Transverse colon (tissue), 4 donors: ENCODE measurements at regions not wholly inside any gene's neighbourhood (a gene's known extent, or its start where the extent isn't known, plus 50 kb on each side); places are given as distances from the start of the nearest gene placed in this dataset.

Experiments used
- DNase-seq: peaks from one replicate; pipeline ENCODE4 v3.0.0-alpha.2; 2019
- H3K27ac ChIP-seq, 4 donors: fragments of 200-600 bp; sonication (generic); 2 replicates each; pipeline ENCODE4 v1.5.1; 2016 to 2018; ENCODE audit warnings: inconsistent platforms in 4 of 4
- H3K27me3 ChIP-seq: fragments of 200-600 bp; sonication (generic); 2 replicates; pipeline ENCODE4 v1.5.1; 2017; ENCODE audit warnings: inconsistent platforms
- H3K36me3 ChIP-seq, 4 donors: fragments of 200-600 bp; sonication (generic); 2 replicates each; pipeline ENCODE4 v1.5.1; 2017 to 2019; ENCODE audit warnings: inconsistent platforms in 4 of 4
- H3K4me1 ChIP-seq, 4 donors: fragments of 200-600 bp; sonication (generic); 2 replicates each; pipeline ENCODE4 v1.5.1; 2017 to 2020; ENCODE audit warnings: inconsistent platforms in 4 of 4
- H3K4me3 ChIP-seq, 4 donors: fragments of 200-600 bp; sonication (generic); 1 replicate in 1 of 4; 2 replicates in 3 of 4; pipeline versions ENCODE4 v1.5.1 to v1.6.1; 2017 to 2019; ENCODE audit warnings: inconsistent platforms in 4 of 4
- H3K9me3 ChIP-seq, 2 donors: fragments of 200-600 bp; sonication (generic); 2 replicates each; pipeline ENCODE4 v1.5.1; 2017 to 2019; ENCODE audit warnings: inconsistent platforms in 2 of 2
- CTCF ChIP-seq, 5 experiments: fragments of 200-600 bp in 3 of 5; fragments of 450-650 bp in 2 of 5; sonication (generic) in 3 of 5; IDR thresholded peaks; 1 replicate in 2 of 5; 2 replicates in 3 of 5; pipeline ENCODE4 v1.5.1; 2016 to 2017; ENCODE audit warnings: antibody characterized with exemption in 5 of 5, inconsistent platforms in 3 of 5, mild to moderate bottlenecking in 2 of 5, moderate library complexity in 1 of 5
- EP300 ChIP-seq: sonication (generic); formaldehyde crosslinking; IDR thresholded peaks from one replicate; pipeline ENCODE4 v1.6.1; 2017; ENCODE audit warnings: antibody characterized with exemption, low read depth
- POLR2A ChIP-seq: fragments of 450-650 bp; IDR thresholded peaks from one replicate; pipeline ENCODE4 v1.6.1; 2016; ENCODE audit warnings: antibody characterized with exemption, mild to moderate bottlenecking, moderate library complexity
- POLR2AphosphoS5 ChIP-seq, 3 donors: sonication (generic); formaldehyde crosslinking; IDR thresholded peaks; one replicate each; pipeline ENCODE4 v1.6.1; 2016; ENCODE audit warnings: antibody characterized with exemption in 3 of 3
- WGBS, 2 donors: methylation state at CpG; one replicate each; pipeline ENCODE4 v1.1.5; 2018; ENCODE audit warnings: low coverage in 1 of 2; 5-methylcytosine and 5-hydroxymethylcytosine counted together
- in situ Hi-C, 4 donors: fragments of 200-750 bp; cut with MboI; loops; one replicate each; pipeline versions ENCODE4 v1.15.0 to v1.15.1; 2017; ENCODE audit warnings: low sequenced_read_pairs in 3 of 4, low pct_ligation_motif_present in 1 of 4, low pct_unique_long_range_greater_than_20kb in 1 of 4
- intact Hi-C: fragments of 100-400 bp; cut with DNase I; formaldehyde crosslinking; loops from one replicate; pipeline ENCODE4 v1.15.1; 2023; ENCODE audit warnings: low total_unique reads

DNA sequence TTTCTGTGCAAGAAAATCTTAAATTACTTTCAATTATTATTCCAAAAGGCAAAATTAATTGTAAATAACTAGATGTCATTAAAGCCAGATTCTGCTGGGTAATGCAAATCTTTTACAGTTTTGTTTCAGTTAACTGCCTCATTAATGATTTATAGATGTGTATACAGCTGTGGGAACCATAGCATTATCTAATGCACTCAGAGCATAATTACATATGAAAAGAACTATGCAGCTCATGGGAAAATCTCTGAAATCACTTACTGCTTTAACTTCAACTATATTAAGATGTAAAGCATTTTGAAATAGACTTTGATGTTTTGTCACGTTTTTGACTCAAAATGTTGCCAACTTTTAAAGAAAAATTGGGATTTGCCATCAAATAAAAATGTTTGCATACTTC, 630.3 kb upstream of the KLHL4 start:
- no peaks in the 10 kb centered on the region for H3K4me1 ChIP-seq
- TF ChIP-seq EP300 (no peak), POLR2AphosphoS5 (IDR thresholded peaks at IDR 0.05) (no peak), CTCF (IDR thresholded peaks at IDR 0.05) (no peak), POLR2A (no peak)
- intact Hi-C loops = no loop called here

GRCh38 chrX:86910027-86910426, 607.6 kb upstream of the KLHL4 start:
- WGBS, 2 donors = 53% methylated on average over 2 of the region's 2 CpGs; no CpG with 5 or more reads in 1 of the 2 donors
- in situ Hi-C loops = no loop called here

More for the DNA sequence above, 630.3 kb upstream of the KLHL4 start:
- H3K27me3 ChIP-seq = no peaks in the 10 kb centered on the region
- no peak overlapping the region for H3K4me3 ChIP-seq
- in situ Hi-C loops = no loop called here
- no peaks in the 10 kb centered on the region for H3K36me3 ChIP-seq
- no peaks in the 10 kb centered on the region for H3K9me3 ChIP-seq
- DNase-seq = no peak
- 4 to 10% methylated on average over 1 of the region's 1 CpG for WGBS, 2 donors
- no peak overlapping the region for H3K27ac ChIP-seq

DNA sequence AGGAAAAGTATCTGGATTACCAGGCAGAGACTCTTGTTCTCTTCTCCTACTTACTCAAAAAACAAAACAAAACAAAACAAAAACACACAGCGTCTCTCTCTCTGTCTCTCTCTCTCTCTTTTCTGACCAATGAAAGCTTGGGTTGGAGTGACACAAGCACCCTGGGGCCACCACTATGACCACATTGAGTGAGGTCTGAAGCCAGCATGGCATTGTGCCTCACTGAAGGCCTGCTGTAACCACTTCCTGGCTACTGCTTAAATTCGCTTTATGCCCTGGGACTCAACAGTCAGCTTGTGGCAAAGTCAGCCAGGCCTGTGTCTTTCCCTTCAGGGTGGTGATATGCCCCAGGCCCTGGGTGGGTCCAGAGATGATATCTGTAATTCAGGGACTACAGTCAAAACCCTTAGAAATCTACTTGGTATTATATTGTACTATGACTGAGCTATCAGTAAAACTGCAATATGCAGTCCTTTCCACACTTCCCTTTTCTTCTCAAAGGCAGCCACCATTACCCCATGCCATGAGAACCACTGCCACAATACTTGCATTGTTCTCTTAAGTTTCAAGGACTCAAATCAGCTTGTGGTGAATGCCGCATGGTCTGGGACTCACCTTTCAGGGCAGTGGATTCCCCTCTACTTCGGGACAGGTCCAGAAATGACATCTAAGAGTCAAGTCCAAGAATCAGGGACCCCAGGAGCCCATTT, 606.8 kb upstream of the KLHL4 start:
- Histone ChIP-seq H3K4me3 (no peak overlapping the region), H3K36me3 (no peaks in the 10 kb centered on the region), H3K27me3 (no peaks in the 10 kb centered on the region), H3K27ac (no peak overlapping the region), H3K9me3 (no peaks in the 10 kb centered on the region), H3K4me1 (no peaks in the 10 kb centered on the region)
- WGBS, 2 donors = 64% methylated on average over 4 of the region's 4 CpGs; no CpG with 5 or more reads in 1 of the 2 donors
- TF ChIP-seq POLR2AphosphoS5 (IDR thresholded peaks at IDR 0.05) (no peak), POLR2A (no peak), CTCF (IDR thresholded peaks at IDR 0.05) (no peak), EP300 (no peak)
- in situ Hi-C loops = no loop called here
- DNase-seq = no peak
- intact Hi-C loops = no loop called here

More at GRCh38 chrX:86910027-86910426, 607.6 kb upstream of the KLHL4 start:
- Histone ChIP-seq H3K27ac (no peak overlapping the region), H3K4me3 (no peak overlapping the region), H3K4me1 (no peaks in the 10 kb centered on the region), H3K9me3 (no peaks in the 10 kb centered on the region), H3K27me3 (no peaks in the 10 kb centered on the region), H3K36me3 (no peaks in the 10 kb centered on the region)
- DNase-seq = no peak
- intact Hi-C loops = no loop called here
- TF ChIP-seq EP300 (no peak), CTCF (IDR thresholded peaks at IDR 0.05) (no peak), POLR2A (no peak), POLR2AphosphoS5 (IDR thresholded peaks at IDR 0.05) (no peak)

- H3K27me3 ChIP-seq = no peaks in the 10 kb centered on the region
- intact Hi-C loops (no loop called here), in situ Hi-C loops (no loop called here)
- WGBS, 2 donors = 47% methylated on average over 1 of the region's 1 CpG; no CpG with 5 or more reads in 1 of the 2 donors
- TF ChIP-seq EP300 = no peak
- no peak for TF ChIP-seq POLR2A
- no peak for TF ChIP-seq CTCF (IDR thresholded peaks at IDR 0.05)
- no peak for TF ChIP-seq POLR2AphosphoS5 (IDR thresholded peaks at IDR 0.05)
- H3K4me1 ChIP-seq = no peaks in the 10 kb centered on the region
- no peak overlapping the region for H3K4me3 ChIP-seq
- DNase-seq = no peak
- no peak overlapping the region for H3K27ac ChIP-seq
- no peaks in the 10 kb centered on the region for H3K9me3 ChIP-seq
- H3K36me3 ChIP-seq = no peaks in the 10 kb centered on the region
Observed at GRCh38 chrX:86914569-86914968, 603.0 kb upstream of the KLHL4 start.
